ENCODE measurements at regions not wholly inside any gene's neighbourhood (a gene's known extent, or its start where the extent isn't known, plus 50 kb on each side); places are given as distances from the start of the nearest gene placed in this dataset.
"Not testable (repeated sequence)": the region's sequence is repeated elsewhere in the genome, so short reads cannot be mapped to it uniquely, and the experiment has no call there.

GRCh38 chr7:17095931-17096330 lies 202.5 kb upstream of the AHR start:
- no peak for DNase-seq

GRCh38 chr7:17097668-17098297 lies 200.7 kb upstream of the AHR start:
- no peak for DNase-seq

- DNase-seq, result no peak
Measured at GRCh38 chr7:17098515-17098914, 199.9 kb upstream of the AHR start.

- DNase-seq, result no peak
Measured at GRCh38 chr7:17099083-17099973, 199.1 kb upstream of the AHR start.

- DNase-seq, result not testable (repeated sequence)
Measured at GRCh38 chr7:17099974-17100509, 198.4 kb upstream of the AHR start.

GRCh38 chr7:17101207-17101696 lies 197.2 kb upstream of the AHR start:
- DNase-seq, result no peak

GRCh38 chr7:17103170-17103569 lies 195.3 kb upstream of the AHR start:
- no peak for DNase-seq

GRCh38 chr7:17103984-17104383 lies 194.5 kb upstream of the AHR start:
- no peak for DNase-seq

GRCh38 chr7:17104419-17104818 lies 194.0 kb upstream of the AHR start:
- DNase-seq, result no peak

- DNase-seq, result no peak
Measured at GRCh38 chr7:17105701-17106100, 192.8 kb upstream of the AHR start.

- DNase-seq, result no peak
Measured at GRCh38 chr7:17108049-17108584, 190.3 kb upstream of the AHR start.

- no peak for DNase-seq
Measured at GRCh38 chr7:17109020-17109419, 189.4 kb upstream of the AHR start.

GRCh38 chr7:17113770-17114169 lies 184.7 kb upstream of the AHR start:
- not testable (repeated sequence) for DNase-seq

- no peak for DNase-seq
Measured at GRCh38 chr7:17118412-17118811, 180.0 kb upstream of the AHR start.

- DNase-seq, result no peak
Measured at GRCh38 chr7:17120756-17121155, 177.7 kb upstream of the AHR start.

GRCh38 chr7:17121671-17122070 lies 176.8 kb upstream of the AHR start:
- DNase-seq, result no peak

- DNase-seq, result no peak
Measured at GRCh38 chr7:17123020-17123419, 175.4 kb upstream of the AHR start.

GRCh38 chr7:17126413-17127268 lies 171.8 kb upstream of the AHR start:
- peak; percentile 39 for DNase-seq

GRCh38 chr7:17129218-17129617 lies 169.2 kb upstream of the AHR start:
- DNase-seq, result no peak

- no peak for DNase-seq
Measured at GRCh38 chr7:17130281-17131059, 168.0 kb upstream of the AHR start.

- no peak for DNase-seq
Measured at GRCh38 chr7:17131060-17131345, 167.4 kb upstream of the AHR start.

All from activated CD4-positive, alpha-beta T cell treated with anti-CD3 and anti-CD28 coated beads, Interleukin-10, Interleukin-2, amounts not matched to agents 100 ng/mL and 50 ng/mL, durations not matched to agents 16 hours and 8 hours (primary cell).